Occipital lobe (tissue), 1 donor: ENCODE measurements at regions not wholly inside any gene's neighbourhood (a gene's known extent, or its start where the extent isn't known, plus 50 kb on each side); places are given as distances from the start of the nearest gene placed in this dataset.

Experiments used
- DNase-seq: peaks from one replicate; lab custom pipeline; 2025; lab: John Stamatoyannopoulos, UW

GRCh38 chr17:45709728-45710288 lies 74.3 kb upstream of the CRHR1 start:
- DNase-seq, result no peak

GRCh38 chr17:45715787-45716186 lies 68.3 kb upstream of the CRHR1 start:
- DNase-seq, result no peak

- DNase-seq, result no peak
These were observed 65.3 kb upstream of the CRHR1 start for GRCh38 chr17:45718791-45719190.

GRCh38 chr17:45719335-45720071 lies 64.6 kb upstream of the CRHR1 start:
- peak; percentile 59 for DNase-seq

GRCh38 chr17:45720386-45720785 lies 63.7 kb upstream of the CRHR1 start:
- DNase-seq, result no peak

- DNase-seq, result no peak
These were observed 62.0 kb upstream of the CRHR1 start for GRCh38 chr17:45722161-45722560.

- no peak for DNase-seq
These were observed 54.7 kb upstream of the CRHR1 start for GRCh38 chr17:45729294-45729907.

GRCh38 chr17:45730192-45730591 lies 53.9 kb upstream of the CRHR1 start:
- no peak for DNase-seq

- no peak for DNase-seq
These were observed 52.7 kb upstream of the CRHR1 start for GRCh38 chr17:45731459-45731858.

- DNase-seq, result no peak
These were observed 51.1 kb upstream of the CRHR1 start for GRCh38 chr17:45732926-45733505.

- DNase-seq, result no peak
These were observed 50.3 kb upstream of the CRHR1 start for GRCh38 chr17:45733781-45734180.
